SK-N-SH (cell line): ENCODE measurements at regions not wholly inside any gene's neighbourhood (a gene's known extent, or its start where the extent isn't known, plus 50 kb on each side); places are given as distances from the start of the nearest gene placed in this dataset.

ENCODE experiments used
- CTCF ChIP-seq: fragments of 200-600 bp; sonication (generic); IDR thresholded peaks from 2 replicates; pipeline ENCODE4 v1.6.1; 2017; ENCODE audit warnings: antibody characterized with exemption, mild to moderate bottlenecking, moderate library complexity
- MAX ChIP-seq: IDR thresholded peaks from 2 replicates; pipeline ENCODE4 v1.4.0; 2012; ENCODE audit warnings: low read depth
- NFIC ChIP-seq: IDR thresholded peaks from 2 replicates; pipeline ENCODE4 v1.4.0; 2012; ENCODE audit warnings: borderline replicate concordance
- PBX3 ChIP-seq: IDR thresholded peaks from 2 replicates; pipeline ENCODE4; 2012
- POLR2AphosphoS5 ChIP-seq: IDR thresholded peaks from 2 replicates; pipeline ENCODE4 v1.6.1; 2012; ENCODE audit warnings: low read depth, low read length
- RXRA ChIP-seq: IDR thresholded peaks from 2 replicates; pipeline ENCODE4 v1.4.0; 2012; ENCODE audit warnings: low read depth, mild to moderate bottlenecking, borderline replicate concordance

GRCh38 chr7:131182446-131183058 is 145.1 kb upstream of the MKLN1 start:
- TF ChIP-seq CTCF: no peak
- TF ChIP-seq NFIC: no peak
- no peak for TF ChIP-seq MAX
- TF ChIP-seq POLR2AphosphoS5: no peak
- no peak for TF ChIP-seq PBX3
- TF ChIP-seq RXRA: no peak
